HG03558 (cell line): ENCODE measurements at regions not wholly inside any gene's neighbourhood (a gene's known extent, or its start where the extent isn't known, plus 50 kb on each side); places are given as distances from the start of the nearest gene placed in this dataset.
"Not testable (repeated sequence)": the region's sequence is repeated elsewhere in the genome, so short reads cannot be mapped to it uniquely, and the experiment has no call there.

Source experiments
- ATAC-seq: cut with Tn5 transposase; IDR thresholded peaks from one replicate; pipeline ENCODE4 v1.9.1; 2021; ENCODE audit warnings: moderate number of reproducible peaks; ENCODE audit not compliant: unreplicated experiment; ENCODE audit errors: extremely low read depth

GRCh38 chr5:67997148-67997547 lies 218.4 kb upstream of the PIK3R1 start:
- ATAC-seq, result no peak

DNA sequence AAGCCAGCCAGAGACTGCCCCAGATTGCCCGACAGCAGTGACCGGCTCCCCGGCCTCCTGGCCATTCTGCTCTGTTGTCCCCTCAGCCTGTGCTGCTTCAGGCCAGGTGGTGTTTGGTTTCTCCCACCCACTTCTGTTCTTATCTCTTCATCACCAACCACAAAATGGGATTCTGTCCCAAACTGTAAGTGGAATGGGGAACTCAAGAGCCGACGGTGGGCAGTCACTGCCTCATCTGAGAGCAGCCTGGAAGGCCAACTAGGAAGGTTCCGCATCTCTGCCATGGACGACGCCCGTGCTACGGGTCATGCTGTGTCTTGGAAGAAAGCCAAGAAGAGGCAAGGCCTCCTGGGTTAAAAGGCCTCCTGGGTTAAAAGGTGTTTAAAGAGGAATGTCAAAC lies 219.0 kb upstream of the PIK3R1 start:
- ATAC-seq, result no peak

DNA sequence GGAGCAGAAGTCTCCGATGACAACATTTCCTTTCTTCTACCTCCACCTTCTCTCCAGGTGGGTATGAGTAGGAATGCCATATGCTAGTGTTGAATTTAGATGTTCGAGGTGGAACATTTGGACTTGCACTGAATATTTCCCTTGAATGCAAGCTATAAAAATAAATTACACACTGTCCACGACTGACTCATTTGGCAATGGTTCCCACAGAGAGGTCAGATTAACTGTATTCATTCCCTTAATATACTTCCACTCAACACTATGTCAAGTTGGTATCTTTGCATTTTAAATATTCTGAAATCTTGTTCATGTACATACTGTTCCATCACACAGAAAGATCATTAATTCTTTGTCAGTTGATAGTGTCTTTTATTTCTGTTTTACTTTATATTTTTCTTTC lies 222.6 kb upstream of the PIK3R1 start:
- no peak for ATAC-seq

- ATAC-seq, result no peak
Observed at GRCh38 chr5:67989456-67989855, 226.1 kb upstream of the PIK3R1 start.

- ATAC-seq, result no peak
Observed at GRCh38 chr5:67986761-67987160, 228.8 kb upstream of the PIK3R1 start.

GRCh38 chr5:67985686-67986387 lies 229.7 kb upstream of the PIK3R1 start:
- ATAC-seq, result no peak

GRCh38 chr5:67984546-67984945 lies 231.0 kb upstream of the PIK3R1 start:
- ATAC-seq, result no peak

GRCh38 chr5:67983251-67984110 lies 232.1 kb upstream of the PIK3R1 start:
- ATAC-seq, result no peak

- not testable (repeated sequence) for ATAC-seq
Observed at GRCh38 chr5:67982160-67982559, 233.4 kb upstream of the PIK3R1 start.

GRCh38 chr5:67978171-67978570 lies 237.4 kb upstream of the PIK3R1 start:
- no peak for ATAC-seq

- no peak for ATAC-seq
Observed at GRCh38 chr5:67976891-67977601, 238.5 kb upstream of the PIK3R1 start.

GRCh38 chr5:67976181-67976580 lies 239.4 kb upstream of the PIK3R1 start:
- no peak for ATAC-seq

- ATAC-seq, result no peak
Observed at GRCh38 chr5:67974471-67974870, 241.1 kb upstream of the PIK3R1 start.

- ATAC-seq, result no peak
Observed at GRCh38 chr5:67974054-67974453, 241.5 kb upstream of the PIK3R1 start.

DNA sequence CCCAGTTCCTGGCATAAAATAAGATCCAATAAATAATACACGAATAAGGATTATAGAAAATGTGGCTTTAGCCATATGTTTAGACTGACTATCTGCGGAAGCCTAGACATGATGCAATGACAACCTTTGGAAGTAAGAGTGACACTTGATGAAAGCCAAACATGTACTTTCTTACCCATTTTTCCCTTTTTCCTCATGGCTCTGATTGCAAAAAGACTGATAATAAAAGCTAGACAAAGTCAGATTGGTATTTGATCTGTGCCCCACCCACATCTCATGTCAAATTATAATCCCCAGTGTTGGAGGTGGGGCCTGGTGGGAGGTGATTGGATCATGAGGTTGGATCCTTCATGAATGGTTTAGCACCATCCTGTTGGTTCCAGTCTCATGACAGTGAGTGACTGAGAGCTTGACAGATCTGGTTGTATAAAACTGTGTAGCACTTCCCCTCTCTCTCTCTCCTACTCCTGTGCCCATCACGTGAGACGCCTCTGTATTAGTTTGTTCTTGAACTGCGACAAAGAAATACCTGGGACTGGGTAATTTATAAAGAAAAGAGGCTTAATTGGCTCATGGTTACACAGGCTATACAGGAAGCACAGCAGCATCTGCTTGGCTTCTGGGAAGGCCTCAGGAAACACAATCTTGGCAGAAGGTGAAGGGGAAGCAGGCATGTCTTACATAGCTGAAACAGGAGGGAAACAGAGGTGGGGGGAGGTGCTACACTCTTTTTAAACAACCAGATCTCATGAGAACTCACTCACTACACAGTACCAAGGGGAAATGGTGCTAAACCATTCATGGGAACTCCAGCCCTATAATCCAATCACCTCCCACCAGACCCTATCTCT lies 243.4 kb upstream of the PIK3R1 start:
- ATAC-seq, result no peak

DNA sequence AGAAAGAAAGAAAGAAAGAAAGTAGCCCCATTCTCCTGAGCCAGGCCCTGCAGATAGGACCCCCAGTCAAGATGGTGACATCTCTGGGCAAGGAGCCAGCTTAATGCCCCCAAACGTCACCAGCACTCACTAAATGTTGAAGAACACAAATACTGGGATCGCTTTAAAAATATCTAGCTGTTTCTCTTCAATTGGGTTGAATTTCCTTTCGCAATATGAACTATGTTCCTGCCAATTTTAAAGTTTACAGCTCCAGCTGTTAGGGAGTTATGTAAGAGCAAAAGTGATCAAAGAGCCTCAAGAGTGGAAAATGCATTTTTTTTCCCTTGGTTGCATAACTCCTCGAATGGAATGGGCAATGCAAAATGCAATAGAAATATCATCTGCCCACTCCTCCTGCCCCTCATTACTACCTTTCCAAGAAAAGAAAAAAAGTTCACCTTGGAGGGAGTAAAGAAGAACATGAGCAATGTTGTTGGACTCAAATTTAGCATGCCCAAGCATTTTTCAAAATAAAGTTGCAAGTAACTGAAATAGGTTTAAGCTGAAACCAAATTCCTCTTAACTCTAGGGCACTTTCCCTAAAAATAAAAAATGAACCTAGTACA lies 244.2 kb upstream of the PIK3R1 start:
- ATAC-seq, result no peak

DNA sequence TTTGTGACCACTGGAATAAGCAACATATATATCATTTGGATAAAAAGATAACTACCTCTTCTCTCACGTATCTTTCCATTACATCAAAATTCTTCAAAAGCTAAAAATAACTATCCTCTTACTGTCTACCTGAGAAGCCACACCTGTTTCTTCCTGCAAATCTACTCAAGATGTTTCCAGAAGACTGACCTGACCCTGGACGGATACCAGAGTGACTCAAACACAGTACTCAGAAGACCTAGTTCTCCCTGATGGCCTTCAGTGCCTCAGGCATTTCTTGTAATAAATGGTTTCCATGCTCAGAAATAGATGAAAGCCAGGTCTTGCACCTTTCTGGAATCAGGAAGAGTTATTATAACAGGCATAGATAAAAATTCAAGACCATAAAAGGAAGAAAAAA lies 245.9 kb upstream of the PIK3R1 start:
- no peak for ATAC-seq

DNA sequence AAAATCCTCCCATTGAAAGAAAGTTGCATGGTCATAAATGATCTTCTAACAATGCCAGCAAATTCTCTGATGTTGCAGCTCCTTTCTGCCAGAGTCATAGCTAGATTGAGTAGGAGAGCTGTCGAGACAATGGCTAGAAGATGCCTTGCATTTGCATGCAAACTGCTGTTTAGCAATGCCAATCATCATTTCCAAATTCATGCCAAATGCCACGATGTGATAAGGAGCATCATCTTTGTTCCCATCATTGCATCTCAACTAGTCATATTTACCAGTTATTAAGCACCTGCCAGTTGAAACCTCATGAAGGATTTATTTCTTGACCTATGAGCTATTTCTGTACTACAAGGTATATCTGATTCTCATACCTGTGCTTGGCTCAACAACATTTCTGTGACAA lies 246.4 kb upstream of the PIK3R1 start:
- no peak for ATAC-seq

GRCh38 chr5:67966712-67967111 lies 248.8 kb upstream of the PIK3R1 start:
- no peak for ATAC-seq

- ATAC-seq, result no peak
Observed at GRCh38 chr5:67964619-67965018, 250.9 kb upstream of the PIK3R1 start.
